Esophagus squamous epithelium (tissue), 4 donors: ENCODE measurements at regions not wholly inside any gene's neighbourhood (a gene's known extent, or its start where the extent isn't known, plus 50 kb on each side); places are given as distances from the start of the nearest gene placed in this dataset.

ENCODE experiments used
- CTCF ChIP-seq, 6 experiments: fragments of 450-650 bp in 4 of 6; fragments of 200-600 bp in 2 of 6; sonication (generic) in 2 of 6; IDR thresholded peaks; one replicate each; pipeline ENCODE4 v1.5.1; 2016 to 2019; ENCODE audit warnings: antibody characterized with exemption in 6 of 6, mild to moderate bottlenecking in 4 of 6, moderate library complexity in 4 of 6
- POLR2A ChIP-seq, 4 donors: fragments of 450-650 bp; IDR thresholded peaks; one replicate each; pipeline ENCODE4 v1.6.1; 2017; ENCODE audit warnings: antibody characterized with exemption in 4 of 4, mild to moderate bottlenecking in 4 of 4, moderate library complexity in 3 of 4

DNA sequence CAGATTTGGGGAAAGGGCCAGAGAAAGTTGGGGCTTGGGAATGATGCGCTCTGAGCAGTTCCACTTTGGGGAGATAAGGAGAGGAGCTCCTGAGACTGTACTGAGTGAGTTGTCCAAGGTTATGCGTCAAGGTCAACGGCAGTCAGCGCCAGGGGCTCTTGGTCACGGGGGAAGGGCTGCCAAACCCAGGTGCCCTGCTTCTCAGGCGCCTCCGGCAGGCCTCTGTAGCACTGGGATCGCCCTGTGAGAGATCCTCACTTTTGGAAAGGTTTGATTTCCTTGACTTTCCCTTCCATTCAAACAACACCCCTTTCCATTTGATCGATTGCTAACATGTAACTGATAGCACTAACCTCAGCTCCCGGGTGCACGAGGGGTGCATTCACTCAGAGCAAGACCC lies 136.5 kb upstream of the SOX11 start:
- TF ChIP-seq CTCF (IDR thresholded peaks at IDR 0.05) (no peak), POLR2A (IDR thresholded peaks at IDR 0.05) (no peak)
